Coronary artery (tissue), 2 donors: ENCODE measurements at regions not wholly inside any gene's neighbourhood (a gene's known extent, or its start where the extent isn't known, plus 50 kb on each side); places are given as distances from the start of the nearest gene placed in this dataset.

Experiments
- DNase-seq: peaks from one replicate; pipeline ENCODE4 v3.0.0-alpha.2; 2017; ENCODE audit warnings: low spot score
- H3K27ac ChIP-seq, 2 donors: fragments of 200-600 bp; sonication (generic); one replicate each; pipeline ENCODE4 v1.5.1; 2016 to 2019
- H3K4me3 ChIP-seq: fragments of 200-600 bp; sonication (generic); 2 replicates; pipeline ENCODE4 v1.5.1; 2016; ENCODE audit warnings: mild to moderate bottlenecking, moderate library complexity
- TF ChIP-seq, protein P1 (sequence below): fragments of 200-600 bp; sonication (generic); IDR thresholded peaks from one replicate; pipeline ENCODE4 v1.5.1; 2019; ENCODE audit warnings: antibody characterized with exemption

DNA sequence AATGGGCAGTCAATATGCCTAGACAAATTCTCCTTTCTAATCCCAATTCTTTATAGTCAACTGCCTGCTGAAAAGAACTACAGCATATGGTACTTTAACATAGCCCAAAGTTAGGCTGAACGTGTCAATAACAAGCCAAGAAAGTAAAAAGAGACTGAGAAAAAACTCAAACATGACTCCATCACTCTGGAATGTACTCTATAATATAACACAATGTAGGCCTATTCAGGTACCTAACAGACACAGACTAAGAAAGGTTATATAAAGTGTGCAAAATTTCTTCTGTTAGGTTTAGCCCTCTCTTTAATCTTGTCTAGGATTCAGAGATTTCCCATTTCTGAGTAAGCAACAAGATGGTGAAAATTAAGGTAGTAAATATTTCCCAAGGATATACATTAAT lies 209.7 kb upstream of the PRR16 start:
- TF ChIP-seq, protein P1, sequence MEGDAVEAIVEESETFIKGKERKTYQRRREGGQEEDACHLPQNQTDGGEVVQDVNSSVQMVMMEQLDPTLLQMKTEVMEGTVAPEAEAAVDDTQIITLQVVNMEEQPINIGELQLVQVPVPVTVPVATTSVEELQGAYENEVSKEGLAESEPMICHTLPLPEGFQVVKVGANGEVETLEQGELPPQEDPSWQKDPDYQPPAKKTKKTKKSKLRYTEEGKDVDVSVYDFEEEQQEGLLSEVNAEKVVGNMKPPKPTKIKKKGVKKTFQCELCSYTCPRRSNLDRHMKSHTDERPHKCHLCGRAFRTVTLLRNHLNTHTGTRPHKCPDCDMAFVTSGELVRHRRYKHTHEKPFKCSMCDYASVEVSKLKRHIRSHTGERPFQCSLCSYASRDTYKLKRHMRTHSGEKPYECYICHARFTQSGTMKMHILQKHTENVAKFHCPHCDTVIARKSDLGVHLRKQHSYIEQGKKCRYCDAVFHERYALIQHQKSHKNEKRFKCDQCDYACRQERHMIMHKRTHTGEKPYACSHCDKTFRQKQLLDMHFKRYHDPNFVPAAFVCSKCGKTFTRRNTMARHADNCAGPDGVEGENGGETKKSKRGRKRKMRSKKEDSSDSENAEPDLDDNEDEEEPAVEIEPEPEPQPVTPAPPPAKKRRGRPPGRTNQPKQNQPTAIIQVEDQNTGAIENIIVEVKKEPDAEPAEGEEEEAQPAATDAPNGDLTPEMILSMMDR: no peak

GRCh38 chr5:120255214-120255613 lies 208.9 kb upstream of the PRR16 start:
- no peak for DNase-seq
- Histone ChIP-seq H3K27ac (no peak overlapping the region), H3K4me3 (no peak overlapping the region)
- TF ChIP-seq, protein P1: no peak

More for the DNA sequence above, 209.7 kb upstream of the PRR16 start:
- H3K27ac ChIP-seq: no peak overlapping the region
- H3K4me3 ChIP-seq: no peak overlapping the region
- no peak for DNase-seq

DNA sequence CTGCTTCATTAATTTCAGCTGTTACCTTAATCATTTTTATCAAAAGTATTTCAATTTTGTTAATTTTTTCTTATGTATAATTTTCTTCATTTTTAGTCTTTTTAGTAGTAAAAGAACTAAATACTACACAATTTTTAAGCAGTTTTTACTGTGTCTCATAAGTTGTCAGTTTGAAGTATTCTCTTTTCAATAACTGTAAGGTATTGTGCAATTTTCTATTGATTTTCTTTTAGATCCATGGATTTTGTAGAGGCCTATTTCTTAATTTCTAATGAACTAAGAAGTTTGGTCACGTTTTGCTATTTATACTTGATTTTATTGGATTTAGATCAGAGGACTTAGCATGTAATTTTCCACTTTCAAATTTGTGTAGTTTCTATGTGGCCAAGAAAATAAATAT lies 207.7 kb upstream of the PRR16 start:
- no peak overlapping the region for H3K27ac ChIP-seq
- no peak overlapping the region for H3K4me3 ChIP-seq
- TF ChIP-seq, protein P1: no peak
- no peak for DNase-seq

DNA sequence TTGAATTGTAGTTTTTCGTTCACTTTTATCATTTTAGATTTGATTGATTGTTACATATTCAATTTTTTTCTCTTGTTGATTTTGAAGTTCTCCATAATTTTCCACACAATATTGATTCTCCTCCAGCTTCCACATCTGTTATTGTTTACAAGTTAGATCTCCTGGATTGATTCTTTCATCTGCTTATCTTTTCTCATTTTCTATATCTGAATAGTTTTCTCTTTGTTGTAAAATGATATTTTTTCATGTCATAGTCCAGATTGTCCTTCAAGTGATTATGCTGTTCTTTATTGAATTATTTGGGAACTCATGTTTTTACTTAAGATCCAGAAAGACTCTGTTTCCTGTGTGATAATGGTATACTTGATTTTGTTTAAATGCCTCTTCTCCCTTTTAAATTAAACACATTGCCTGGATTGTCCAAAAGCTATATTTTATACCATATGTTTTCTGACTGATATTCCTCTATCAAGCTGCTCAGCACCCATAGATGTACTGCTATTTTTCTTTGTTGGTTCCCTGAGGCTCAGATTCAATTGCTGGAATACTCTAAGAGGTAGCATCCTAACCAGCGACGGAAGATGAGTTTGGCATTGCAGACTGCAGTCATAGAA lies 206.6 kb upstream of the PRR16 start:
- TF ChIP-seq, protein P1: no peak
- H3K4me3 ChIP-seq: no peak overlapping the region
- peak overlapping the region in 1 of 2 donors; percentile 14 for H3K27ac ChIP-seq
- no peak for DNase-seq

DNA sequence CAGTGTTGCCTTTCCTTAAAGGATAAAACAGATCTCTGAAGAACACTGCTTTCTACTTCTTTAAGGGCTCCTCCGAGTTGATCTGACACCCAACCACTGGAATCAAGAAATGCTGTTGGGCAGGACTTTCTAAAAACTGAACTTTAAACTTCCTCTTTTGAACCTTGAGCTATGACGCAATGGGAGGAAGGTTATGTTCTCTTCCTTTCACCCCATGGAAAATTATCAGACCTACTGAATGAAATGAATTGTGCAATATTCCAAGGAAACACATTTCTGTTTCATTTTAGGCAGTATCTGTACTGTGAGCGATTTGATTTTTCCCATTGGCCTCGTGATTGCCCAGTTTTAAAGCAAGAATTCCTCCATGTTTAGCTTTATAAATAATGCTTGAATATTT lies 206.0 kb upstream of the PRR16 start:
- Histone ChIP-seq H3K27ac (peak overlapping the region in 1 of 2 donors; percentile 14), H3K4me3 (no peak overlapping the region)
- TF ChIP-seq, protein P1: no peak
- DNase-seq: no peak

DNA sequence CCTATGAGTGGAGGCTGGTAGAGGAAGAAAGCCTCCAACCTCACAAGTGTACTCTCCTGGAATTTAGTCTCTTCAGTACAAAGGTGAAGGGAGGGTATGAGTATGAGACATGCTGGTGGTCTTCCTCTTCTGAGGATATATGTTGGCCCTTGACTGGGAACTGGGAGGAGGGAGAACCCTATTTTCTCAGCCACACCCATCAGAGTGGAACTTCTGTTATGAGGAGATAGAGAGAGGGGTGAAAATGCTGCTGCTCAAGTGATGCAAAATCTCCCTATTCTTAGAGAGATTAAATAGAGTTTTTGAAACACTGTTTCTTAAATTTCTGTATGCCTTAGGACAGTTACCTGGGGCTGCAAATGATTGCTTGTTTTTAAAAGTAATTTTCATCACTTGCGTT lies 203.4 kb upstream of the PRR16 start:
- no peak for DNase-seq
- Histone ChIP-seq H3K4me3 (no peak overlapping the region), H3K27ac (no peak overlapping the region)
- TF ChIP-seq, protein P1: no peak

DNA sequence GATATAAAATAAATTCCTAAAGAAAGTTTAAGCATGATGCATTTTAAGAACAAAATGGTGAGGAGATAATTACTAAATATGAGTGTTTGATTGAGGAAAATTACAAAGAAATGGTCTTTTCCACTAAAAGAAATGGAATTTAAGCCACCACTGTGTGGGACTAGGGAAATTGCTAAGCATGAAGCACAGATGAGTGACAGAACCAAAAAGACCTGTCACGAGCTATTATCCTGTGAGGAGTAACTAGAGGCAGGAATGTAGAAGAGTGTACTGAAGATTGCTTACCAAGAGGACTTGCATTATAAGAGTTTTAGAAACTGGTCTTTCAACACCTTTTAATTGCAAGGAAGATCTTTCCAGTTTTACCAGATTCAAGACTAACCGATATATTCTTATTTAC lies 193.6 kb upstream of the PRR16 start:
- no peak overlapping the region for H3K27ac ChIP-seq
- DNase-seq: no peak
- TF ChIP-seq, protein P1: no peak
- no peak overlapping the region for H3K4me3 ChIP-seq
